Inflammatory macrophage treated with lipopolysaccharide for 1 hour (primary cell): ENCODE measurements at regions not wholly inside any gene's neighbourhood (a gene's known extent, or its start where the extent isn't known, plus 50 kb on each side); places are given as distances from the start of the nearest gene placed in this dataset.
"Not testable (repeated sequence)": the region's sequence is repeated elsewhere in the genome, so short reads cannot be mapped to it uniquely, and the experiment has no call there.

Source experiments
- DNase-seq, 2 donors: peaks; one replicate each; pipeline ENCODE4 v3.0.0-alpha.2; 2020 to 2022

DNA sequence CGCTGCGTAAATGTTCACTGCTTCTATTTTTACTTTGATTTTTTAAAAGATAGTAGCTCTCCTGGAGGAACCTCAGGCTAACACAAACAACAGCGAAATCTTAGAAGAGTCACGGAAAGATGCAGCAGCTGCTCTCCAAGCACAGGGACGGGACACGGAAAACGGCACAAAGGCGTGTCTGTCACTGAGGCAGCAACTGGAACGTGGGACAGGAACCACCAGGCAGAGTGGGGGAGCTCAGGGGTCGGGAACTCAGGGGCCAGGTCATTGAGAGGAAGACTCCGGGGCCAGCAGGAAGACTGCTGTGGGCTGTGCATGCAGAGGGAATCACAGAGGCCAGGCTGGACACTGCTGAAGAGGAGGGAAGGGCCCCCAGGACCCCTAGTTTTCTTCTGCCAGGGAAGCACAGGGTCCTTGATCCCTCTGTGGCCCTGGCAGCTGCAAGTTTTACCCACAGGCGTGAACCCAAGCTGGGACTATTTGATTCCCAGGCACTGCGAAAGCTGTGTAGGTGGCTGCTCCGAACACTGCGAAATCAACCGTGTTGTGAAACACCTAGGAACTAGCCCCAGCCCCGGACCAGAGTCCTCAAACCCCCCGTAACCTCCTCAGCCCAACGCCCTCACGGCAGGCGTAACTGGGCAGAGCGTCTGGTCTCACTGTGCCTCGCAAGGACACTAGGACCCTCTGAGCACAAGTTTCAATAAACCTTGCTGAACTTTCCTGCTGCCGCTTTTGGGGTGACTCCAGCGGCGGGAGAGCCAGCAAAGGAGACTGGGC lies 263.0 kb downstream of the EIPR1 start:
- no peak for DNase-seq

DNA sequence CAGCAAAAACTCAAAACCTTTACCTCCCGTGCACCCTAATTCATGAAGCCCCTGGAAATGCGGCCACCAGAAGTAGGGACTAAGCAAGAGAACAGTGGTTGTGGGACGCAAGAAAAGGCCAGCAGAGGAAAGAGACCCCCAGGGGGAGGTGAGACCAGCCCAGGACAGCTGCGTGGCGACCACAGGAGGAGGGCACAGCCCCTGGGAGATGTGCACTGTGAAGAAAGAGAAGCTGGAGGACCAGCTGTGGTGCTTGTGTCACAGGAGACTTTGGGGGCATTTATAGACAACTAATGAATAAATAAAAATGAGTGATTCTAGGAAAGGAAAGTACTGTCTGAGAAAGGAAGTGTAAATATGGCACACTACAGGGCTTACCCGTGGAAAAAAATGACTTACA lies 263.8 kb downstream of the EIPR1 start:
- DNase-seq: no peak

DNA sequence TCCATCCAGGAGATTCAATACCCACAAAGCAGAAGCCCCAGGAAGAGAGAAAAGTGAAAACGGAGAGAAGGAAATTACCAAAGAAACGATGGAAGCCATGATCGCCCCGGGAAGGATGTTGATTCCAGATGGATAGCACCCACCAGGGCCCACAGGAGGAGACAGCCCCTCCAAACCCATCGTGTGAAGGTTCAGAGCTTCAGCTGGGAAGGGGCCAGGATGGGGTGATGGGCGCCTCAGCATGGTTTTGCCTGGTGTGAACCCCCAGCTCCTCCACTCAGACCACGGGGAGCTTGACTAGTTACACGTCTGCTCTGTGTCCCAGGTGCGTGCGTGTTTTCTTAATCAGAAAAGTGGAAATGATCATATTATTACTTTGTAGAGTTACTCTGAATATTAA lies 264.5 kb downstream of the EIPR1 start:
- no peak for DNase-seq

DNA sequence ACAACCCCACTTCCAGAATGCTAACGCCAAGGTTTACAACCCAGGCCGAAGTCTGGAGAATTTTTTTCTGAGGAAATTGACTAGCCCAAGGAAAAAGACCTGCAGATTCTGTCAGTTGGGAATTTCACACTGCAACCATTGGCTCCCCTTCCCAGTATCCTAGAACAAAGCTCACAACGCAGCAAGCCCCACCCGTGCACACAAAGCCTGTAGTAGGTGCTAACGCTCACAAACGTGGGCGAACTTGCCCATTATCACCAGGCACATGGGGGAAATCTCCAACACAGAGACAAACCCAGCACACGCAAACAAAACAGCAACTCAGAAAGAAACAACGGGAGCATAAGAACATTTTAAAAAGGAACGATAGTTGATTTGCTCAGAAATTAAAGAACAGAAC lies 265.1 kb downstream of the EIPR1 start:
- no peak for DNase-seq

DNA sequence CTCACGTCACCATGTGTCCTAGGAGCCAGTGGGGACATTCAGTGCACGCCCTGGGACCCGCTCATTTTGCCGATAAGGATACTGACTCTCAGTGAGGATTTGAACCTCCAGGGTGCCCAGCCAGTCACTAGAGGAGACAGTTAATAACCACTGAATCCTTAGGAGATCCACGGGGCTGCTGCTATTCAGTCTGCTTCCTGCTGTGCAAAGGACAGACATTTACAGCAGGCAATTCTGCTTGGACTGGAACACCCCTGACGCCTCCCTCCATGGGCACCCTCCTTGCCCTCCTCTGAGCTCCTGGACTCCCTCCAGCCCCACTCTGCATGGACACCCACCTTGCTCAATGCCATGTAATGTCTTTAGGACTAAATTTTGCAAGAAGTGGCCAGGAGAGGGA lies 265.5 kb downstream of the EIPR1 start:
- no peak for DNase-seq

DNA sequence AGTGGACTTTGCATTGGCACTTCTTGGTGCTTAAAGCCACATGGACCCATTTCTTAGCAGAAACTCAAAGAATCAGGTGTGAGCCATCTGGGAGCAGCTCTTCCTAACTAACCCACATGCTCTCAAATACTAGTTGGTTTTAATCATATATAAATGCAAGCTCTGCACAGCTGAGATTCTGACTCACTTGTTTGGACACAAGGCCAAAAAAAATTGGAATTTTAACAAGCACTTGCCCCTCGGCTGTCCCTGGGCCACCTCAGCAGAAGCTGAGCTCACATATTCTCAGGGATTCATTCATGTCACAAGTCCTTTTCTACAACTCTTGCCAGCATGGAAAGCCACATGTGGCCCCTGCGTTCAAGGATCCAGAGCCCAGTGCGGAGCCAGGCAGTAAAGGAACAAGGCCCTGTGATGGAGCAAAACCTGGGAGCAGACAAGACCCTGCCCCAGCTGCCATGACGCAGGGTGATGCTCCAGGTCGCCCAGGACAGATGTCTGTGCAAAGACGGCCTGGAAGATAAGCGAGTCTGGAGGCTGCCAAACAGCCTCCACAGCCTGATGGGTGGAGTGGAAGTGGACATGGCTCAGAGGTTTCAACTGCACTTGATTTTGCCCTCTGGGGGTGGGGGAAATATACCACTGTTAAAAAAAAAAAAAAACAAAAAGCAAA lies 266.5 kb downstream of the EIPR1 start:
- DNase-seq: no peak

DNA sequence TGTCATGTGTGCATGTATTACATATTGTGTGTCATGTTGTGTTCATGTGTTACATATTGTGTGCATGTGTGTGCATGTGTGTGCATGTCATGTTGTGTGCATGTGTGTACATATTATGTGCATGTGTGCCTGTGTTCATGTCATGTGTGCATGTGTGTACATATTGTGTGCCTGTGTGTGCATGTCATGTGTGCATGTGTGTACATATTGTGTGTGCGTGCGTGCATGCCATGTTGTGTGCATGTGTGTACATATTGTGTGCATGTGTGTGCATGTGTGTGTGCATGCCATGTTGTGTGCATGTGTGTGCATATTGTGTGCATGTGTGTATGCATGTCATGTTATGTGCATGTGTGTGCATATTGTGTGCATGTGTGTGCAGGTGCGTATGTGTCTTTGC lies 267.1 kb downstream of the EIPR1 start:
- no peak for DNase-seq

DNA sequence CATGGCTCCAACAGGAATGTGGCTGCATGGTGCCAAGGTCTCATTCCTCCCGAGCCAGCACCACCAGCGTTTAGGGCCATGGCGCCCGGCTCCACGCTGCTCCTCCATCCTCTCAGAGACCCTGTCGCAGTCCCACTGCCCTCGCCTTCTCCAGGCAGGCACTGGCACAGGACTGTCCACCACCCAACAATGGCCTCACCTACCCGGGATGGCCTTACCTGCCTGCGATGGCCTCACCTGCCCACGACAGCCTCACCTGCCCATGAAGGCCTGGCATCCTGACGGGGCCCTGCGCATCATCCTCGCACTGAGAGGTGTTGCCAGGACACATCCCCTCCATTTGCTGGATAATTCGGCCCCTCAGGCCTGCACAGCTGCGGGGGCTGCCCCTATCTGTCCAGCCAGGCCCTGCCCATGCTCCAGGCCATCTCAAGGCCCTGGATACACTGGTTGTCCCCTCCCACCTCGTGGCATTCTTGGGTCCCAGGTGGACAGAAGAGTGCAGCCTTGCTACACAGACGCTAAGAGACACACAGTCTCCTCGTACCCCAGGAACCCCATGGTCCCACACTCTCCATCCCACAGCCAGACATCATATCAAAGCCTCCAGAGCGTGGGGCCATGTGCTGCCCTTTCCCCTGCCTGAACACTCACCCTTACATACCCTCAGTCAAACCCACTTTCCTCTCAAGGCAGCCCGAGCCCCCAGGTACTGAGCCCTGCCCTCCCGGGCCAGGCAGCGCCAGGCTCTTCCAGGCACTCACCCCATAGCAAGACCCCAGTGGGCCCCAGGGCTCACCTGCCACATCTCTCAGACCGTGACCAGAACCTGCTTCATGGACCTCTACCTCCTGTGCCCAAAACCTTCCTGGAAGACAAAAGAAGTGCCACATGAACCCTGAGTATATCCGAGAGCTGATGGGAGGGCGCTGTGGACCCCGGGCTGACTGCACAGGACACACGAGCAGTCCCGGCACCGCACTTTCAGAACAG lies 268.6 kb downstream of the EIPR1 start:
- DNase-seq: no peak

DNA sequence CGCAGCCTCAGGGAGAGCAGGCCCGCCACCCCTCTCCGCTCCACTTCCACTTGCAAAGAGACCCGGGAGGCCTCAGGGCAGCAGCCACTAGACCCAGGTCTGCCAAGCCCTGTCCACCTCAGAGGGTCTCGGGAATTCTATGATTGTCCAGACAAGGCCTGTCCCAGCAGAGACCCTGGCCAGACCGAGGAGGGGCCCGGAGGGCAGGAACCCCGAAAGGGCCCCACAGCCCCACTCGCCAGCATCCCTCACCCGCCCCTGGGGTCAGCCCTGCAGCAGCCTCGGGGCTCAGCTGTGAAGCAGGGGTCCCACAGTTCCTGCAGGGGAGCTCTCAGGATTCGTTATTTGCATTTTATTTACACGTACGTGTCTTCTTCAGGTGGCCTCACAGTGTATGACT lies 269.5 kb downstream of the EIPR1 start:
- no peak for DNase-seq

DNA sequence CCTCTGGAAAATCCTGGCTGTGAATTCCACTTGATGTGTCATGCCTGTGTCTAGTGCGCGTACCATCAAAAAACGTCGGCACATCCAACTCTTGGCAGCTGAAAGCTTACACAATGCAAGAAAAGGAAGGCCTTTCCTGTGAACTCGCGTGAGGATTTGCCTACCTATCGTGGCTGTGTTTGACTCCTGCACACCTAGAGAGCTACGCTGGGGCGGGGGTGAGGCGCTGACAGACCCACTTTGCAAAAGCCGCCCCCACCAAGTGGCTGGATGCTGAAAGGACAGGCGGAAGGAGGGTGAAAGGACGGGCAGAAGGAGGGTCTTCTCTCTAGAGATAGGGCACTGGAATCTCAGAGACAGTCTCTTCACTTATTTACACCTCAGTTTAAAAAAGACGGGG lies 270.1 kb downstream of the EIPR1 start:
- no peak for DNase-seq

DNA sequence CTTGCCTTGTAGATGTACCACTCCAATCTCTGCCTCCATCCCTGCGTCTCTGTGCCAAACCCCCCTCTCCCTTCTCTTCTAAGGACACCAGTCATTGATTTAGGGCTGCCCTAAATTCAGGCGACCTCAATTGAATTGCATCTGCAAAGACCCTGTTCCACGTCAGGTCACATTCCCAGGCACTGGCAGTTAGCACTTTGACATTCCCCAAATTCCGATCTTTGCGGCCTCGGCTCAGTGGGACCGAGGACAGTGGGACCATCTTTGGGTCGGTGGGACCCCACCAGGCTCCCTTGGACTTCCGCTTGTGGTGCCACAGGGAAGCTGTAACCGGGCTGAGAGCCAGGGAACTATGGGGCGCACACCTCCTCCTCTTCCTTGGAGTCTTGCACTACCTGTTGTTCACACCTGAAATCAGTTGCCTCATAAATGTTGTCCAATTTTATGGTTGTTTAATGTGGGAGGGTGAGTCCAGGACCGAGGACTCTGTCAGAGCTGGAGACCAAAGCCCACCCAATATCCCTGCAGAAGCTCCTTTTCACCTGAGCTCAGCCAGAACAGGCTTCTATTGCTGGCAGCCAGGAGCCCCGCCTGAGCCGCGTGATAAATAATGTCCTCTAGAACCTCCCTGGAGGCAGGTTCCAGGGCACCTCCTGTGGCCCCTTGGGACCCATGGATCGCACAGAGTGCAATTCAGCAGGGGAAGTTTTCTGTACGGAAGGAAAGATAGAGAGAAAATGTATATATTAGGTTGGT lies 271.6 kb downstream of the EIPR1 start:
- DNase-seq: no peak

DNA sequence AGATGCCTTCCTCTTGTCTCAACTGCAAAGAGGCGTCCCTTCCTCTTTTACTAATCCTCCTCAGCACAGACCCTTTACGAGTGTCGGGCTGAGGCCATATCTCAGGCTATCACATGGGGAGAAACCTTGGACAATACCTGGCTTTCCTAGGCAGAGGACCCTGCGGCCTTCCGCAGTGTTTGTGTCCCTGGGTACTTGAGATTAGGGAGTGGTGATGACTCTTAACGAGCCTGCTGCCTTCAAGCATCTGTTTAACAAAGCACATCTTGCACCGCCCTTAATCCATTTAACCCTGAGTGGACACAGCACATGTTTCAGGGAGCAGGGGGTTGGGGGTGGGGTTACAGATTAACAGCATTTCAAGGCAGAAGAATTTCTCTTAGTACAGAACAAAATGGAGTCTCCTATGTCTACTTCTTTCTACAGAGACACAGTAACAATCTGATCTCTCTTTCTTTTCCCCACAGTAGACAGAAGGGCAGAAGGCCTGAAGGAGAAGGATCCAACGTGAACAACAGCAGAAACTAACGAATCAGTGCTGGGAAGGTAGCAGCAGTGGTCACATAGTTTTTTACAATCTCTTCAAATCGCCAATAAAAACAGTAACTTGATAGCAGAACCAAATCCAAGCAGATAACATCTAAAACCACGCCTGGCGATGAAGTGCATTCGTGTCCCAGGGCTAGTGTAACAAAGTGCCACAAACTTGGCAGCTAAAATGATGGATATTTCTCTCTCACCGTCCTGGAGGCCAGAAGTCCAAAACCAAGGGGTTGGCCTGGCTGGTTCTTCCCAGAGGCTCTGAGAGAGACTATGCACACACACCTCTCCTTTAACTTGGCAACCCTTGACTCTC lies 272.4 kb downstream of the EIPR1 start:
- DNase-seq: not testable (repeated sequence)

DNA sequence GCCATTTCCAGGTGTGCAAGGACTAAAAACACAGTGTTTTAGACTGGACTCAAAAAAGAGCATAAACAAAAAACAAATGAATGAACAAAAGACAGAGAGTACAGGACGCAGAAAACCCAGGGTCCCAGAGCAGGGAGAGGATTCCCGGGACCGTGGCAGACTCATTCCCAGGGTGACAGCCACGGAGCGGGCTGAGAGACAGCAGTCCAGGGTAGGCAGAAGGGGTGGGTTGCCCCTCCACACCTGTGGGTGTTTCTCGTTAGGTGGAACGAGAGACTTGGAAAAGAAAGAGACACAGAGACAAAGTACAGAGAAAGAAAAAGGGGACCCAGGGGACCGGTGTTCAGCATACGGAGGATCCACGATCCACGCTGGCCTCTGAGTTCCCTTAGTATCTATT lies 273.4 kb downstream of the EIPR1 start:
- DNase-seq: no peak

DNA sequence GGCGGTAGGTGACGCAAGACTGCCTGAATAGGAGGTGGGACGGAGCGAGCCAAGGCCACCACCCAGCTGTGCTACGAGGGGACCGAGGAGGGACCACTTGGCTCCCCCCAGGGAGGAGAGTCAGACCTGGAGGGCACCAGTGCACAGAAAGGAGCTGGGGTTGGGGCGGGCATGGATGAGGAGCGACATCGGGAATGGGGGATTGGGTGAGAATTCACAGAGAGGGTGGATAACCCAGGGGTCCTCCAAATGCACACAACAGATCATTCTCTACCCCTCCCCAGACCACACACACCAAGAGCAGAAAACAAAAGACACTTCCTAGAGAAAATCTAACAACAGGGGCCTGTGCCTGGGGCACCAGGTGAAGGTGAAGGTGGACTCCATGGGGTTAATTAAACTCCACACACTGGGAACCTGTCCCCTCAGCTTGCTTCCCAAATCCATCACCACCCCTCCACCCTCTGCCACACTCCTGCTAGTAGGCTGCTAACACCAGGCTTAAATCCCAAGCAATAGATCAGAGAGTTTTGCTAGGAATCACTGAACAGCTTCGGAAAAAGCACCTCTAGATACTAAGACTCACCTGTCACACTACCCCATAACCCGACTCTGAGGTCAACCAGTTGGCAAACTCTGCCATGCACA lies 274.6 kb downstream of the EIPR1 start:
- no peak for DNase-seq

DNA sequence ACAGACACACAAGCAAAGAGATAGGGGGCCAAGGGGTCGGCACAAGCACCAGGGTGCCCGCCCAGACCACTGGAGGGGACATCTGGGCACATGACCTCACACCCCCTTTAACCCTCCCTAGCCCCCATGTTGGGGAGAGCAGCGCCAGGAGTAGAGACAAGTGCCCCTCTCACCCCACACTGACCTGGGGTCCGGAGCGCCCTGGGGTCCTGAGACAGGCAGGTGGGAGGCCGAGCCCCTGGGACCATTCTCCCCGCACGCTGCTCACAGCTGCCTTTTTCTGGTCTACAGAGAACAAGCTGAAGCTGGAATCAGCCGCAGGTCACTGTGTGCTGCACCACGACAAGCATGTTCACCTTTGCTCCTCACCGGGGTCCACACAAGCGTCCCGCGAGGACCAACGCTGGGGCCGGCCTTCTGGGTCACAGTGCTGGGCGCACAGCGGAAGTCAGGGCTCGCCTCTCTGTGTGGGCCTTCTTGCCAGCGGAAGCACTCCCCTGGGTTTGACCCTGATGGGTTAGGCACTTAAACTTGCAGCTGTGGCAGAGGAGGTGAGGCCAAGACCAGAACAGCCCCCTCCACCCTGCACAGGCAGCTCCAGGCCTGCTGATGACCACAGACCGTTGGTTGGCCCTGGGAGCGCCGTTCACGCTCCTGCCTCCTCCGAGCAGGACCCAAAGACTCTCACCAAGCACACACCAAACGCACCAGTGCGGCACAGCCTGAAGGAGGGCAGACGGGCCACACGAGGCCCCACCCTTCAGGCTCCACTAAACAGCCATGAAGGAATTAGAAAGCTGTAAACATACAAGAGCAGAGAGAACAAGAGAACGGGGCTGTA lies 275.3 kb downstream of the EIPR1 start:
- no peak for DNase-seq

DNA sequence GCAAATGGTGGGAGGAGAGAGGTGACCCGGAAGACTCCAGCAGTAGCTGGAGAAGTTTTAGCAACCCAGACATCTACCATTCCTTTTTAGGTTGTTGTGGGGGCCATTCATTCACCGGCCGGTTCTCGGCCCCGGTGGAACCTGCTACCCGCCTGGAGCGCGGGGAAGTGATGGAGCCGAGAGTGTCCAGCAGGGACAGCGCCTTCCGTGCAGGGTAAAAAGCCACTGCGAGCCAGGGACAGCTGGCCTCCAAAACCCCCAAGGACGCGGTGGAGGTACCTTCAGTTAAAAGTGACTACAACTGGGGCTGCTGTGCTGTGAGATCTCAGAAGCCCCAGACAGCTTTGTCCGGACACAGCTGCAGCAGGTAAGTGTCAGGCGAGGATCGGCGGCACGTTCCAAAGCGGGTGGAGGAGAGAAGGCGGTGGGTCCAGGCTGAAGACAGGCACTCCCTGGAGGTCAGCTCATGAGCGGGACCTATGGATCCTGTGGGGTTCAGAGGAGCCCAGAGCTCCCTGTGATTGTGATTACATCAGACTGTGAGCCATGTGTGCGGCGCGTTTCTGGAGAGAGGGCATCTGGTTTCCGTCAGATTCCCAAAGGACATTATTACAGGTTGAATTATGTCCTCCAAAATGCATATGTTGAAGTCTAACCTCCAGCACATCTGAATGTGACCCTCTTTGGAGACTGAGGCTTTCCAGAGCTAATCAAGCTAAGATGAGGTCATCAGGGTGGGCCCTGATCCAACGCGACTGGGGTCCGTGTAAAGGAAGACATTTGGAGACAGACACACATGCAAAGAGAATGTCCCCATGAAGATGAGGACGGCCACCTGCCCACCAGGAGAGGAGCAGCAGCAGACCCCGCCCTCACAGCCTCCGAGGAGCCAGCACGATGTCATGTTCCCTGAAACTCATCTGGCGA lies 276.3 kb downstream of the EIPR1 start:
- no peak for DNase-seq

DNA sequence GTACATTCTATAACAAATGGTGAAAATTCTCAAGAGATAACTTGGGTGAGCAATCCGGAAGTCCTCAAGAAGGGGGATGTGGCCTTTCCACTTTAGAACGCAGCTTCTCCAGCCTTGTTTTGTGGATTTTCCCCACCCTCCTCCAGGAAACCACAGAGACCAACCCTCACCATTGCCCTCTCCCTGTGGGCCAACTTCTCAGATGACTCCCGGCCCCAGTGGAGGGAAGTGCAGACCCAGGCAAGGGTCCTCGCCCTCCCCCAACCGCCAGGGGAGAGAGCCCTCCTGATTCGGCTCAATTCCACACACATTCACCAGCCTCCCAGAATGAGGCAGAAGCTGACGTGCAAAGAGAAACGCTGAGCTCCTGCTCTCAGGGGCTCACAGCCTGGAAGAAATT lies 277.2 kb downstream of the EIPR1 start:
- DNase-seq: peak; percentile 1 to 6

DNA sequence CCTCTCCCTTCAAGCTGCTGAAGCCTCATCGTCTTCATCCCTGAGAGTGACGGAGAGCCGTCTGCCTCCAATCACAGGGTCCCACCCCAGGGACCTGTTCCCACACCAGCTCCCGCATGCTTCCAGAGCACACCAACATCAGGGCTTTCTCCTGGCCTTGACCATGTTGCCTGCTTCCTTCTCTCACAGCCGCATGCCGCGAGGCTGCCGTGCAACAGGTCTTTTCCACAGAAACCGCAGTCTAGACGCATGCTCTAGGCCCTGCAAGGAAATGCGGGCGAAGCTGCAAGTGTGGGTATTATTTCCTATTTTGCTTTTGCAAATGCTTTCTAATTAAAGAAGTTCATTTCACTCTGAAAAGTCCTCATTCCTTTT lies 277.8 kb downstream of the EIPR1 start:
- no peak for DNase-seq
